Cardiac fibroblast (primary cell): ENCODE measurements at regions not wholly inside any gene's neighbourhood (a gene's known extent, or its start where the extent isn't known, plus 50 kb on each side); places are given as distances from the start of the nearest gene placed in this dataset.
A peak's percentile ranks its signal among the peaks of the same experiment; 100 is the strongest.

Source experiments
- DNase-seq, 2 donors: peaks; one replicate each; pipeline versions ENCODE4 v3.0.0 to v3.0.0-alpha.2; 2010; ENCODE audit warnings: low read depth in 2 of 2
- H3K4me3 ChIP-seq, 2 donors: replicated peaks in 1 of 2; 1 replicate in 1 of 2; 2 replicates in 1 of 2; pipeline ENCODE4 v1.5.1; 2011; ENCODE audit warnings: low read depth in 2 of 2, low read length in 2 of 2, mild to moderate bottlenecking in 2 of 2, moderate library complexity in 1 of 2
- TF ChIP-seq, protein P1 (sequence below): IDR thresholded peaks from one replicate; pipeline ENCODE4 v1.5.1; 2011; ENCODE audit warnings: low read depth, mild to moderate bottlenecking, low read length, inconsistent platforms

DNA sequence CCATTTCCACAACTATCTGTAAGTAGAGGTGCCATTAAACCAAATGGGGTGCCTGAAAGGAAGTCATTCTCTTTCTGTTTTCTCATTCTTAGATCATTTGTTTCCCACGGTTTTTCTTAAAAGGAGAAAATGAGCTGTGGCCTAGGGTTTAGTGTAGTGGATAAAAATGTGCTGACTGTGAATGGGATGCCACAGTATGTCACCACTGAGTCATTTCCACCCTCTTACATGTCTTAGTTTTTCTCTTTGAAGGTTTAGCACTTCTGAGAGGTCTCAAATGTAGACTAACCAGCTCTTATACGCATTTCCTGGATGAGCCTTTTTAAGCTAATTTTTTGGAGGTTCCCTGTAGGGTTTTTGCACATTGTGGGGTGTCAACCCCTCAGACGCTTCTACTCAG, 244.5 kb upstream of the SPANXN1 start:
- DNase-seq = peak in 1 of 2 donors; percentile 69
- H3K4me3 ChIP-seq = no peak overlapping the region
- TF ChIP-seq, protein P1, sequence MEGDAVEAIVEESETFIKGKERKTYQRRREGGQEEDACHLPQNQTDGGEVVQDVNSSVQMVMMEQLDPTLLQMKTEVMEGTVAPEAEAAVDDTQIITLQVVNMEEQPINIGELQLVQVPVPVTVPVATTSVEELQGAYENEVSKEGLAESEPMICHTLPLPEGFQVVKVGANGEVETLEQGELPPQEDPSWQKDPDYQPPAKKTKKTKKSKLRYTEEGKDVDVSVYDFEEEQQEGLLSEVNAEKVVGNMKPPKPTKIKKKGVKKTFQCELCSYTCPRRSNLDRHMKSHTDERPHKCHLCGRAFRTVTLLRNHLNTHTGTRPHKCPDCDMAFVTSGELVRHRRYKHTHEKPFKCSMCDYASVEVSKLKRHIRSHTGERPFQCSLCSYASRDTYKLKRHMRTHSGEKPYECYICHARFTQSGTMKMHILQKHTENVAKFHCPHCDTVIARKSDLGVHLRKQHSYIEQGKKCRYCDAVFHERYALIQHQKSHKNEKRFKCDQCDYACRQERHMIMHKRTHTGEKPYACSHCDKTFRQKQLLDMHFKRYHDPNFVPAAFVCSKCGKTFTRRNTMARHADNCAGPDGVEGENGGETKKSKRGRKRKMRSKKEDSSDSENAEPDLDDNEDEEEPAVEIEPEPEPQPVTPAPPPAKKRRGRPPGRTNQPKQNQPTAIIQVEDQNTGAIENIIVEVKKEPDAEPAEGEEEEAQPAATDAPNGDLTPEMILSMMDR = no peak

DNA sequence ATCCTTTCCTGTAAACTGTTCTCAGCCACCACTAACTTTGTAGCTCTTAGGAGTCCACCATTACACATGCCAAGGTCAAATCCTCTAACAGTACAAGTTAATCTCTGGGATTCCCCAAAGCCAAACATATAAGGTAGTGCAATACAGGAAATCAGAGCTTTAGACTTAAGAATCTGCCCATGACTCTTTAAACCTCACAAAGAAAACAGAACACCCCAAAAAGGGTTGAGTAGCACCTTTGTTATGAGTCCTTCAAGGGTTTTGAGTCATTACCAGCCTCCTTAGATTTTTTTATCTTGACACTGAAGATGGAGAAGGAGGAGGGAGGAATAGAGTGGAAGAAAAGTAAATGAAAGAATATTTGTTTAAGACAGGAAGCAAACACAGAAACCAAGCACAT, 243.9 kb upstream of the SPANXN1 start:
- TF ChIP-seq, protein P1 = no peak
- no peak overlapping the region for H3K4me3 ChIP-seq
- peak in 1 of 2 donors; percentile 47 for DNase-seq

DNA sequence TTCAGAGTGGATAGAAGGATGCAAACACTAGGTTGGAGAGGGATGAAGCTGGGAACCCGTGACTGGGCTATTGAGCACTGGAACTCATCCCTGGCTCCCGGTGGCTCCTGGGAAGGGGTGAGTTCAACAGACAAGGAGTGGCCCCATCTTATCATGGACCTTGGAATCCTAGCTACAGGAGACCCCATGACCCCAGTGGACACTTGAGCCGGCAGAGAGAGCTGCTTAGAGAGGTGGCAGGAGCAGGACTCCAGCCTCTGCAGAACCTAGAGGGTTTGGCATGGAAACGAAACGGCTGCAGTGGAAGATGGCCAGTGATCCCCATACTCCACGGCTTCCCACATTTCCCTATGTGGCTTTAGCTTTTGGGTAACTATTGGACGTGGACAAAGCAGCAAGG, 205.8 kb upstream of the SPANXN1 start:
- TF ChIP-seq, protein P1 = no peak
- no peak for DNase-seq
- no peak overlapping the region for H3K4me3 ChIP-seq

DNA sequence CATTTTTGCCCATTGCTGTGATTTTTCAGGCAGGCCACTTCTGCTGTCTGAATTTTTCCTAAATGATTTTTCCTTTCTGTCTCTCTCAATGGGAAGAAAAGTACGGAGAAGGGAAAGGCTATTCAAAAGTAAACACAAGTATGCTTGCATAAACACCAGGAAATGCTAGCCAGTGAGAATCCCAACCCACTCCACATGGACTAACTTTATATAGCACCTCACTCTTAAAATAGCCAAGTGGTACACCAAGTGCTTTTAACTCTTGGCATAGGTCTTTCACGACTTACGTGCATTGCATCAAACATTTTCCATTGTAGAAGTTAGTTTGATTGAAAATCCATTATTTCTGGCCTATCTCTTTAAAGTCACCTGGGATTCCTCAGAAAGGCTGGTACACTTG, 178.9 kb upstream of the SPANXN1 start:
- TF ChIP-seq, protein P1 = no peak
- no peak overlapping the region for H3K4me3 ChIP-seq
- DNase-seq = no peak

DNA sequence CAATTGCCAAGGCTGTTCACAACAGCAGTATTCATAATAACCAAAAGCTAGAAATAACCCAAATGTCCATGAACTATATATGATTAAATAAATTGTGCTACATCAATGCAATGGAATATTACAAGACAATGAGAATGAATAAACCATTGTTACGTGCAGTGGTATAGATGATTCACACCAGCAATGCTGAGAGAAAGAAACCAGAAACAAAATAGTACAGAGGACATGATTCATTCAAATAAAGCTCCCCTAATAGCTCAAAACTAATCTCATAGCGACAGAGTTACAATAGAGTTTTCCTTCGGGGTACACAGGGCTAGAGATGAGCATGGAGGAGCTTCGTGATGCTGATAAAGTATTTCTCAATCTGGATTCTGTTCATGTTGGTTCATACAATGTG, 148.1 kb upstream of the SPANXN1 start:
- no peak overlapping the region for H3K4me3 ChIP-seq
- peak in 1 of 2 donors; percentile 27 for DNase-seq
- TF ChIP-seq, protein P1 = no peak
